GM23338 (cell line): ENCODE measurements at regions not wholly inside any gene's neighbourhood (a gene's known extent, or its start where the extent isn't known, plus 50 kb on each side); places are given as distances from the start of the nearest gene placed in this dataset.

ENCODE experiments used
- ATAC-seq: fragments of 200-7000 bp; cut with Tn5 transposase; 3 replicates; pipeline ENCODE4 v1.9.1; 2020
- DNase-seq: peaks from one replicate; pipeline ENCODE4 v3.0.0-alpha.2; 2015; ENCODE audit warnings: low spot score
- H2AFZ ChIP-seq: fragments of 200-600 bp; sonication (generic); 2 replicates; pipeline ENCODE4 v1.8.0; 2016; ENCODE audit warnings: antibody characterized with exemption, mild to moderate bottlenecking, moderate library complexity
- H3F3A ChIP-seq: fragments of 200-600 bp; sonication (generic); replicated peaks from 2 replicates; pipeline ENCODE4 v1.8.0; 2017; ENCODE audit warnings: antibody characterized with exemption, mixed run types, low read depth
- H3K27ac ChIP-seq: fragments of 200-600 bp; sonication (generic); 2 replicates; pipeline ENCODE4 v1.6.1; 2016; ENCODE audit warnings: low read depth
- H3K27me3 ChIP-seq: fragments of 200-600 bp; sonication (generic); 2 replicates; pipeline ENCODE4 v1.8.0; 2016; ENCODE audit warnings: mild to moderate bottlenecking, mixed run types, moderate library complexity; ENCODE audit not compliant: insufficient read depth
- H3K36me3 ChIP-seq: fragments of 200-600 bp; sonication (generic); 2 replicates; pipeline ENCODE4 v1.8.0; 2016; ENCODE audit warnings: mild to moderate bottlenecking; ENCODE audit not compliant: insufficient read depth
- H3K4me1 ChIP-seq: fragments of 200-600 bp; sonication (generic); 2 replicates; pipeline ENCODE4 v1.8.0; 2016; ENCODE audit warnings: mild to moderate bottlenecking, moderate library complexity; ENCODE audit not compliant: insufficient read depth
- H3K4me2 ChIP-seq: fragments of 200-600 bp; sonication (generic); 2 replicates; pipeline ENCODE4 v1.7.1; 2017; ENCODE audit warnings: mixed run types
- H3K4me3 ChIP-seq: fragments of 200-600 bp; sonication (generic); 2 replicates; pipeline ENCODE4 v1.6.1; 2016; ENCODE audit warnings: mixed run types
- H3K79me2 ChIP-seq: fragments of 200-600 bp; sonication (generic); replicated peaks from 2 replicates; pipeline ENCODE4 v1.8.0; 2017; ENCODE audit warnings: mild to moderate bottlenecking; ENCODE audit not compliant: insufficient read depth
- H3K9me2 ChIP-seq: fragments of 200-600 bp; sonication (generic); 2 replicates; pipeline ENCODE4 v1.8.0; 2017; ENCODE audit not compliant: insufficient read depth
- H4K20me1 ChIP-seq: fragments of 200-600 bp; sonication (generic); replicated peaks from 2 replicates; pipeline ENCODE4 v1.8.0; 2017; ENCODE audit warnings: mild to moderate bottlenecking; ENCODE audit not compliant: insufficient read depth
- H3K27ac Mint-ChIP-seq: 2 replicates; pipeline ENCODE4 v1.8.0; 2020; ENCODE audit warnings: inconsistent platforms, mild to moderate bottlenecking, moderate library complexity, mixed read lengths
- H3K27me3 Mint-ChIP-seq: 3 replicates; pipeline ENCODE4 v1.8.0; 2022; ENCODE audit warnings: low read depth, mild to moderate bottlenecking, moderate library complexity, mixed read lengths, inconsistent platforms; ENCODE audit not compliant: insufficient read depth, poor library complexity
- H3K36me3 Mint-ChIP-seq: 3 replicates; pipeline ENCODE4 v1.8.0; 2021; ENCODE audit warnings: low read depth, mild to moderate bottlenecking, inconsistent platforms, moderate library complexity, mixed read lengths
- H3K4me1 Mint-ChIP-seq: 3 replicates; pipeline ENCODE4 v1.8.0; 2020; ENCODE audit warnings: mild to moderate bottlenecking, inconsistent platforms, mixed read lengths
- H3K4me3 Mint-ChIP-seq: 3 replicates; pipeline ENCODE4 v1.8.0; 2021; ENCODE audit warnings: moderate library complexity, mild to moderate bottlenecking, inconsistent platforms, mixed read lengths
- H3K9me3 Mint-ChIP-seq: 3 replicates; pipeline ENCODE4 v1.8.0; 2020; ENCODE audit warnings: moderate library complexity, mild to moderate bottlenecking, inconsistent platforms, mixed read lengths
- CREB1 ChIP-seq: fragments of 250-450 bp; sonication (Bioruptor Pico); IDR thresholded peaks from 2 replicates; pipeline ENCODE4 v1.5.0; 2020; ENCODE audit warnings: low read depth, mild to moderate bottlenecking, moderate library complexity
- EZH2 ChIP-seq: fragments of 200-600 bp; sonication (generic); IDR thresholded peaks from one replicate; pipeline ENCODE4 v1.8.0; 2017; ENCODE audit warnings: antibody characterized with exemption, mild to moderate bottlenecking, low read depth; ENCODE audit not compliant: unreplicated experiment
- EZH2phosphoT487 ChIP-seq: fragments of 200-600 bp; sonication (generic); IDR thresholded peaks from one replicate; pipeline ENCODE4 v1.8.1; 2018; ENCODE audit warnings: antibody characterized with exemption; ENCODE audit not compliant: unreplicated experiment
- JUNB ChIP-seq: IDR thresholded peaks from one replicate; pipeline ENCODE4 v1.6.1; 2016; ENCODE audit warnings: antibody characterized with exemption; ENCODE audit not compliant: unreplicated experiment
- NANOG ChIP-seq: IDR thresholded peaks from 2 replicates; pipeline ENCODE4 v1.6.1; 2016; ENCODE audit warnings: antibody characterized with exemption, borderline replicate concordance
- POLR2AphosphoS5 ChIP-seq: IDR thresholded peaks from 2 replicates; pipeline ENCODE4 v1.6.1; 2016; ENCODE audit warnings: antibody characterized with exemption, low read depth
- STAT1 ChIP-seq: IDR thresholded peaks from one replicate; pipeline ENCODE4 v1.6.1; 2016; ENCODE audit warnings: antibody characterized with exemption; ENCODE audit not compliant: unreplicated experiment
- ZNF114 ChIP-seq: fragments of 250-450 bp; sonication (Bioruptor Pico); IDR thresholded peaks from 2 replicates; pipeline ENCODE4 v1.5.0; 2020; ENCODE audit warnings: mild to moderate bottlenecking, moderate library complexity
- ZNF331 ChIP-seq: fragments of 250-450 bp; sonication (Bioruptor Pico); IDR thresholded peaks from 2 replicates; pipeline ENCODE4 v1.5.0; 2020; ENCODE audit warnings: low read depth, mild to moderate bottlenecking, moderate library complexity
- TF ChIP-seq, protein P1 (sequence below): fragments of 250-450 bp; sonication (Bioruptor Pico); IDR thresholded peaks from 2 replicates; pipeline ENCODE4 v1.5.0; 2020; ENCODE audit warnings: mild to moderate bottlenecking, moderate library complexity
- TF ChIP-seq, protein P2 (sequence below): IDR thresholded peaks from one replicate; pipeline ENCODE4 v1.6.1; 2018; ENCODE audit warnings: antibody characterized with exemption; ENCODE audit not compliant: unreplicated experiment
- TF ChIP-seq, protein P3 (sequence below), 2 experiments: fragments of 200-600 bp in 1 of 2; sonication (generic) in 1 of 2; conservative IDR thresholded peaks; 2 replicates each; pipeline versions ENCODE4 v1.5.1 to v1.6.1; 2016 to 2017; ENCODE audit warnings: antibody characterized with exemption in 2 of 2, low read depth in 2 of 2, mild to moderate bottlenecking in 2 of 2, moderate library complexity in 1 of 2
- TF ChIP-seq, protein P4 (sequence below): IDR thresholded peaks from 2 replicates; pipeline ENCODE4 v1.6.1; 2016; ENCODE audit warnings: antibody characterized with exemption

DNA sequence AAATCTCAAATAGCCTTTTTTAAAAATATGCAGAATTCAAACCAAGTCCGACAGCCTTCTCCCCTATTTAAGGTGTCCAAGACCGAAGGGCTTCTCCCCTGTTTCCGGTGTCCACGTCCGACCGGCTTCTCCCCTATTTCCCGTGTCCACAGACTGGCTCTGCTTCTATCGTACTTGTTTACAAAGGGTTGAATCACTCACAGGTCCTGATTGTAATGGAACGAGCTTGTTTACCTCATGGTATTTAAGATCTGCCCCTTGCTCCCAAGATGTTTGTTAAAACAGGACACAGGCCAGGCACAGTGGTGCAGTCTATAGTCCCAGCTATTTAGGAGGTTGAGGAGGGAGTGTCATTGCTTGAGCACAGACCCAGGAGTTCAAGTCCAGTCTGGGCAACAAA is 90.4 kb upstream of the ROBO2 start:
- DNase-seq (no peak), ATAC-seq (no peak)
- Mint-ChIP-seq H3K36me3 (no peaks in the 10 kb centered on the region), H3K4me1 (no peaks in the 10 kb centered on the region), H3K27ac (no peak overlapping the region), H3K27me3 (peaks cover 2% of the 10 kb centered on the region), H3K4me3 (no peak overlapping the region), H3K9me3 (no peaks in the 10 kb centered on the region; the same call in 2 of the 3 replicates)
- no peak overlapping the region for H3K4me2 ChIP-seq
- no peaks in the 10 kb centered on the region for H3K9me2 ChIP-seq
- H3K27ac ChIP-seq: no peak overlapping the region
- H4K20me1 ChIP-seq: no peaks in the 10 kb centered on the region
- no peaks in the 10 kb centered on the region for H3K27me3 ChIP-seq
- H2AFZ ChIP-seq: no peak overlapping the region
- no peaks in the 10 kb centered on the region for H3K4me1 ChIP-seq
- no peak overlapping the region for H3K4me3 ChIP-seq
- no peaks in the 10 kb centered on the region for H3K36me3 ChIP-seq
- H3F3A ChIP-seq: no peaks in the 10 kb centered on the region
- TF ChIP-seq EZH2phosphoT487 (no peak), ZNF114 (CRISPR knock-in tag) (no peak), NANOG (no peak), EZH2 (no peak), CREB1 (CRISPR knock-in tag) (no peak), JUNB (no peak), POLR2AphosphoS5 (no peak), STAT1 (no peak), ZNF331 (CRISPR knock-in tag) (no peak)
- TF ChIP-seq, protein P1, sequence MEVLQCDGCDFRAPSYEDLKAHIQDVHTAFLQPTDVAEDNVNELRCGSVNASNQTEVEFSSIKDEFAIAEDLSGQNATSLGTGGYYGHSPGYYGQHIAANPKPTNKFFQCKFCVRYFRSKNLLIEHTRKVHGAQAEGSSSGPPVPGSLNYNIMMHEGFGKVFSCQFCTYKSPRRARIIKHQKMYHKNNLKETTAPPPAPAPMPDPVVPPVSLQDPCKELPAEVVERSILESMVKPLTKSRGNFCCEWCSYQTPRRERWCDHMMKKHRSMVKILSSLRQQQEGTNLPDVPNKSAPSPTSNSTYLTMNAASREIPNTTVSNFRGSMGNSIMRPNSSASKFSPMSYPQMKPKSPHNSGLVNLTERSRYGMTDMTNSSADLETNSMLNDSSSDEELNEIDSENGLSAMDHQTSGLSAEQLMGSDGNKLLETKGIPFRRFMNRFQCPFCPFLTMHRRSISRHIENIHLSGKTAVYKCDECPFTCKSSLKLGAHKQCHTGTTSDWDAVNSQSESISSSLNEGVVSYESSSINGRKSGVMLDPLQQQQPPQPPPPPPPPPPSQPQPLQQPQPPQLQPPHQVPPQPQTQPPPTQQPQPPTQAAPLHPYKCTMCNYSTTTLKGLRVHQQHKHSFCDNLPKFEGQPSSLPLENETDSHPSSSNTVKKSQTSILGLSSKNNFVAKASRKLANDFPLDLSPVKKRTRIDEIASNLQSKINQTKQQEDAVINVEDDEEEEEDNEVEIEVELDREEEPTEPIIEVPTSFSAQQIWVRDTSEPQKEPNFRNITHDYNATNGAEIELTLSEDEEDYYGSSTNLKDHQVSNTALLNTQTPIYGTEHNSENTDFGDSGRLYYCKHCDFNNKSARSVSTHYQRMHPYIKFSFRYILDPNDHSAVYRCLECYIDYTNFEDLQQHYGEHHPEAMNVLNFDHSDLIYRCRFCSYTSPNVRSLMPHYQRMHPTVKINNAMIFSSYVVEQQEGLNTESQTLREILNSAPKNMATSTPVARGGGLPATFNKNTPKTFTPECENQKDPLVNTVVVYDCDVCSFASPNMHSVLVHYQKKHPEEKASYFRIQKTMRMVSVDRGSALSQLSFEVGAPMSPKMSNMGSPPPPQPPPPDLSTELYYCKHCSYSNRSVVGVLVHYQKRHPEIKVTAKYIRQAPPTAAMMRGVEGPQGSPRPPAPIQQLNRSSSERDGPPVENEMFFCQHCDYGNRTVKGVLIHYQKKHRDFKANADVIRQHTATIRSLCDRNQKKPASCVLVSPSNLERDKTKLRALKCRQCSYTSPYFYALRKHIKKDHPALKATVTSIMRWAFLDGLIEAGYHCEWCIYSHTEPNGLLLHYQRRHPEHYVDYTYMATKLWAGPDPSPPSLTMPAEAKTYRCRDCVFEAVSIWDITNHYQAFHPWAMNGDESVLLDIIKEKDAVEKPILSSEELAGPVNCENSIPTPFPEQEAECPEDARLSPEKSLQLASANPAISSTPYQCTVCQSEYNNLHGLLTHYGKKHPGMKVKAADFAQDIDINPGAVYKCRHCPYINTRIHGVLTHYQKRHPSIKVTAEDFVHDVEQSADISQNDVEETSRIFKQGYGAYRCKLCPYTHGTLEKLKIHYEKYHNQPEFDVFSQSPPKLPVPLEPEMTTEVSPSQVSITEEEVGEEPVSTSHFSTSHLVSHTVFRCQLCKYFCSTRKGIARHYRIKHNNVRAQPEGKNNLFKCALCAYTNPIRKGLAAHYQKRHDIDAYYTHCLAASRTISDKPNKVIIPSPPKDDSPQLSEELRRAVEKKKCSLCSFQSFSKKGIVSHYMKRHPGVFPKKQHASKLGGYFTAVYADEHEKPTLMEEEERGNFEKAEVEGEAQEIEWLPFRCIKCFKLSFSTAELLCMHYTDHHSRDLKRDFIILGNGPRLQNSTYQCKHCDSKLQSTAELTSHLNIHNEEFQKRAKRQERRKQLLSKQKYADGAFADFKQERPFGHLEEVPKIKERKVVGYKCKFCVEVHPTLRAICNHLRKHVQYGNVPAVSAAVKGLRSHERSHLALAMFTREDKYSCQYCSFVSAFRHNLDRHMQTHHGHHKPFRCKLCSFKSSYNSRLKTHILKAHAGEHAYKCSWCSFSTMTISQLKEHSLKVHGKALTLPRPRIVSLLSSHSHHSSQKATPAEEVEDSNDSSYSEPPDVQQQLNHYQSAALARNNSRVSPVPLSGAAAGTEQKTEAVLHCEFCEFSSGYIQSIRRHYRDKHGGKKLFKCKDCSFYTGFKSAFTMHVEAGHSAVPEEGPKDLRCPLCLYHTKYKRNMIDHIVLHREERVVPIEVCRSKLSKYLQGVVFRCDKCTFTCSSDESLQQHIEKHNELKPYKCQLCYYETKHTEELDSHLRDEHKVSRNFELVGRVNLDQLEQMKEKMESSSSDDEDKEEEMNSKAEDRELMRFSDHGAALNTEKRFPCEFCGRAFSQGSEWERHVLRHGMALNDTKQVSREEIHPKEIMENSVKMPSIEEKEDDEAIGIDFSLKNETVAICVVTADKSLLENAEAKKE (CRISPR knock-in tag): no peak
- TF ChIP-seq, protein P2, sequence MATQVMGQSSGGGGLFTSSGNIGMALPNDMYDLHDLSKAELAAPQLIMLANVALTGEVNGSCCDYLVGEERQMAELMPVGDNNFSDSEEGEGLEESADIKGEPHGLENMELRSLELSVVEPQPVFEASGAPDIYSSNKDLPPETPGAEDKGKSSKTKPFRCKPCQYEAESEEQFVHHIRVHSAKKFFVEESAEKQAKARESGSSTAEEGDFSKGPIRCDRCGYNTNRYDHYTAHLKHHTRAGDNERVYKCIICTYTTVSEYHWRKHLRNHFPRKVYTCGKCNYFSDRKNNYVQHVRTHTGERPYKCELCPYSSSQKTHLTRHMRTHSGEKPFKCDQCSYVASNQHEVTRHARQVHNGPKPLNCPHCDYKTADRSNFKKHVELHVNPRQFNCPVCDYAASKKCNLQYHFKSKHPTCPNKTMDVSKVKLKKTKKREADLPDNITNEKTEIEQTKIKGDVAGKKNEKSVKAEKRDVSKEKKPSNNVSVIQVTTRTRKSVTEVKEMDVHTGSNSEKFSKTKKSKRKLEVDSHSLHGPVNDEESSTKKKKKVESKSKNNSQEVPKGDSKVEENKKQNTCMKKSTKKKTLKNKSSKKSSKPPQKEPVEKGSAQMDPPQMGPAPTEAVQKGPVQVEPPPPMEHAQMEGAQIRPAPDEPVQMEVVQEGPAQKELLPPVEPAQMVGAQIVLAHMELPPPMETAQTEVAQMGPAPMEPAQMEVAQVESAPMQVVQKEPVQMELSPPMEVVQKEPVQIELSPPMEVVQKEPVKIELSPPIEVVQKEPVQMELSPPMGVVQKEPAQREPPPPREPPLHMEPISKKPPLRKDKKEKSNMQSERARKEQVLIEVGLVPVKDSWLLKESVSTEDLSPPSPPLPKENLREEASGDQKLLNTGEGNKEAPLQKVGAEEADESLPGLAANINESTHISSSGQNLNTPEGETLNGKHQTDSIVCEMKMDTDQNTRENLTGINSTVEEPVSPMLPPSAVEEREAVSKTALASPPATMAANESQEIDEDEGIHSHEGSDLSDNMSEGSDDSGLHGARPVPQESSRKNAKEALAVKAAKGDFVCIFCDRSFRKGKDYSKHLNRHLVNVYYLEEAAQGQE: no peak
- TF ChIP-seq, protein P3, sequence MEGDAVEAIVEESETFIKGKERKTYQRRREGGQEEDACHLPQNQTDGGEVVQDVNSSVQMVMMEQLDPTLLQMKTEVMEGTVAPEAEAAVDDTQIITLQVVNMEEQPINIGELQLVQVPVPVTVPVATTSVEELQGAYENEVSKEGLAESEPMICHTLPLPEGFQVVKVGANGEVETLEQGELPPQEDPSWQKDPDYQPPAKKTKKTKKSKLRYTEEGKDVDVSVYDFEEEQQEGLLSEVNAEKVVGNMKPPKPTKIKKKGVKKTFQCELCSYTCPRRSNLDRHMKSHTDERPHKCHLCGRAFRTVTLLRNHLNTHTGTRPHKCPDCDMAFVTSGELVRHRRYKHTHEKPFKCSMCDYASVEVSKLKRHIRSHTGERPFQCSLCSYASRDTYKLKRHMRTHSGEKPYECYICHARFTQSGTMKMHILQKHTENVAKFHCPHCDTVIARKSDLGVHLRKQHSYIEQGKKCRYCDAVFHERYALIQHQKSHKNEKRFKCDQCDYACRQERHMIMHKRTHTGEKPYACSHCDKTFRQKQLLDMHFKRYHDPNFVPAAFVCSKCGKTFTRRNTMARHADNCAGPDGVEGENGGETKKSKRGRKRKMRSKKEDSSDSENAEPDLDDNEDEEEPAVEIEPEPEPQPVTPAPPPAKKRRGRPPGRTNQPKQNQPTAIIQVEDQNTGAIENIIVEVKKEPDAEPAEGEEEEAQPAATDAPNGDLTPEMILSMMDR (conservative IDR thresholded peaks at IDR 0.05; ENCODE audit: low read depth in 2 of 2): no peak
- TF ChIP-seq, protein P4, sequence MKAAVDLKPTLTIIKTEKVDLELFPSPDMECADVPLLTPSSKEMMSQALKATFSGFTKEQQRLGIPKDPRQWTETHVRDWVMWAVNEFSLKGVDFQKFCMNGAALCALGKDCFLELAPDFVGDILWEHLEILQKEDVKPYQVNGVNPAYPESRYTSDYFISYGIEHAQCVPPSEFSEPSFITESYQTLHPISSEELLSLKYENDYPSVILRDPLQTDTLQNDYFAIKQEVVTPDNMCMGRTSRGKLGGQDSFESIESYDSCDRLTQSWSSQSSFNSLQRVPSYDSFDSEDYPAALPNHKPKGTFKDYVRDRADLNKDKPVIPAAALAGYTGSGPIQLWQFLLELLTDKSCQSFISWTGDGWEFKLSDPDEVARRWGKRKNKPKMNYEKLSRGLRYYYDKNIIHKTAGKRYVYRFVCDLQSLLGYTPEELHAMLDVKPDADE: no peak
- no peaks in the 10 kb centered on the region for H3K79me2 ChIP-seq
